H9 (cell line): ENCODE measurements at regions not wholly inside any gene's neighbourhood (a gene's known extent, or its start where the extent isn't known, plus 50 kb on each side); places are given as distances from the start of the nearest gene placed in this dataset.

Experiments
- DNase-seq: peaks from one replicate; pipeline ENCODE4 v3.0.0-alpha.2; 2017
- H2AFZ ChIP-seq: one replicate; pipeline ENCODE4 v1.6.1; 2013; ENCODE audit warnings: mild to moderate bottlenecking, low read length, control low read depth, moderate library complexity
- H2AK5ac ChIP-seq: 2 replicates; pipeline ENCODE4 v1.6.1; 2013; ENCODE audit warnings: low read length, control low read depth, mixed read lengths; ENCODE audit not compliant: insufficient read length
- H2BK120ac ChIP-seq: one replicate; pipeline ENCODE4 v1.6.1; 2013; ENCODE audit warnings: low read depth, mild to moderate bottlenecking, low read length, control low read depth, inconsistent platforms; ENCODE audit not compliant: poor library complexity, severe bottlenecking
- H2BK12ac ChIP-seq: 2 replicates; pipeline ENCODE4 v1.6.1; 2013; ENCODE audit warnings: low read length, control low read depth, mixed read lengths, low read depth; ENCODE audit not compliant: insufficient read length
- H2BK15ac ChIP-seq: 2 replicates; pipeline ENCODE4 v1.6.1; 2013; ENCODE audit warnings: low read depth, low read length, control low read depth
- H2BK20ac ChIP-seq: one replicate; pipeline ENCODE4 v1.6.1; 2013; ENCODE audit warnings: low read depth, mild to moderate bottlenecking, low read length, control low read depth, inconsistent platforms; ENCODE audit not compliant: poor library complexity, severe bottlenecking
- H2BK5ac ChIP-seq: 2 replicates; pipeline ENCODE4 v1.6.1; 2013; ENCODE audit warnings: low read length, control low read depth, mixed read lengths; ENCODE audit not compliant: insufficient read length
- H3K14ac ChIP-seq: 2 replicates; pipeline ENCODE4 v1.6.1; 2013; ENCODE audit warnings: low read length, control low read depth; ENCODE audit not compliant: insufficient read depth
- H3K18ac ChIP-seq: 2 replicates; pipeline ENCODE4 v1.6.1; 2013; ENCODE audit warnings: low read depth, mild to moderate bottlenecking, mixed read lengths, low read length, control low read depth; ENCODE audit not compliant: insufficient read length
- H3K23ac ChIP-seq: 2 replicates; pipeline ENCODE4 v1.6.1; 2013; ENCODE audit warnings: low read length, control low read depth, mixed read lengths, low read depth; ENCODE audit not compliant: insufficient read length
- H3K23me2 ChIP-seq: 2 replicates; pipeline ENCODE4 v1.6.1; 2013; ENCODE audit warnings: low read depth, mild to moderate bottlenecking, mixed read lengths, low read length, control low read depth; ENCODE audit not compliant: insufficient read length, poor library complexity, severe bottlenecking
- H3K27ac ChIP-seq: 2 replicates; pipeline ENCODE4 v1.5.1; 2013; ENCODE audit warnings: low read length, control low read depth, mixed read lengths, low read depth; ENCODE audit not compliant: insufficient read length
- H3K27me3 ChIP-seq: 2 replicates; pipeline ENCODE4 v1.6.1; 2013; ENCODE audit warnings: low read length, control low read depth, inconsistent platforms; ENCODE audit not compliant: insufficient read depth
- H3K4ac ChIP-seq: 2 replicates; pipeline ENCODE4 v1.6.1; 2013; ENCODE audit warnings: low read depth, mild to moderate bottlenecking, control low read depth, inconsistent platforms, low read length, moderate library complexity
- H3K4me1 ChIP-seq: 2 replicates; pipeline ENCODE4 v1.6.1; 2013; ENCODE audit warnings: low read length, control low read depth, inconsistent platforms; ENCODE audit not compliant: insufficient read depth
- H3K4me2 ChIP-seq: 2 replicates; pipeline ENCODE4 v1.6.1; 2013; ENCODE audit warnings: low read length, control low read depth, mixed read lengths; ENCODE audit not compliant: insufficient read length, insufficient read depth
- H3K56ac ChIP-seq: 2 replicates; pipeline ENCODE4 v1.6.1; 2013; ENCODE audit warnings: low read depth, mild to moderate bottlenecking, mixed read lengths, low read length, control low read depth; ENCODE audit not compliant: insufficient read length
- H3K79me1 ChIP-seq: 2 replicates; pipeline ENCODE4 v1.6.1; 2013; ENCODE audit warnings: low read depth, mild to moderate bottlenecking, moderate library complexity, low read length, control low read depth, inconsistent platforms; ENCODE audit not compliant: insufficient read depth, poor library complexity, severe bottlenecking
- H3K79me2 ChIP-seq: 2 replicates; pipeline ENCODE4 v1.6.1; 2013; ENCODE audit warnings: low read length, control low read depth, inconsistent platforms; ENCODE audit not compliant: insufficient read depth
- H3K9ac ChIP-seq: 2 replicates; pipeline ENCODE4 v1.6.1; 2013; ENCODE audit warnings: low read length, control low read depth, mixed read lengths; ENCODE audit not compliant: insufficient read length; ENCODE audit errors: extremely low read depth
- H3K9me3 ChIP-seq: one replicate; pipeline ENCODE4 v1.6.1; 2013; ENCODE audit warnings: low read depth, low read length, inconsistent platforms; ENCODE audit not compliant: control insufficient read depth
- H3T11ph ChIP-seq: one replicate; pipeline ENCODE4 v1.6.1; 2013; ENCODE audit warnings: mild to moderate bottlenecking, low read length, control low read depth, inconsistent platforms
- H4K20me1 ChIP-seq: one replicate; pipeline ENCODE4 v1.6.1; 2013; ENCODE audit not compliant: control insufficient read depth, insufficient read length, insufficient read depth
- H4K5ac ChIP-seq: 2 replicates; pipeline ENCODE4 v1.6.1; 2013; ENCODE audit warnings: low read depth, mild to moderate bottlenecking, mixed read lengths, low read length, control low read depth; ENCODE audit not compliant: insufficient read length
- H4K8ac ChIP-seq: replicated peaks from 2 replicates; pipeline ENCODE4 v1.6.1; 2013; ENCODE audit warnings: low read length, control low read depth, mixed read lengths, low read depth; ENCODE audit not compliant: insufficient read length
- H4K91ac ChIP-seq: 2 replicates; pipeline ENCODE4 v1.6.1; 2013; ENCODE audit warnings: low read depth, mild to moderate bottlenecking, moderate library complexity, mixed read lengths, low read length, control low read depth; ENCODE audit not compliant: insufficient read length
- H3K27ac Mint-ChIP-seq, 3 experiments: 2 replicates in 2 of 3; 3 replicates in 1 of 3; pipeline ENCODE4 v1.8.0; 2020 to 2021; ENCODE audit warnings: mixed read lengths in 3 of 3, mild to moderate bottlenecking in 1 of 3, moderate library complexity in 1 of 3
- H3K27me3 Mint-ChIP-seq: 2 replicates; pipeline ENCODE4 v1.8.0; 2021; ENCODE audit warnings: low read depth, mild to moderate bottlenecking, moderate library complexity, mixed read lengths
- H3K36me3 Mint-ChIP-seq, 3 experiments: 2 replicates in 2 of 3; 3 replicates in 1 of 3; pipeline ENCODE4 v1.8.0; 2020 to 2021; ENCODE audit warnings: low read depth in 3 of 3, mixed read lengths in 3 of 3; ENCODE audit not compliant: insufficient read depth in 1 of 3
- H3K4me1 Mint-ChIP-seq, 2 experiments: 2 replicates each; pipeline ENCODE4 v1.8.0; 2020; ENCODE audit warnings: mixed read lengths in 2 of 2
- H3K4me3 Mint-ChIP-seq, 2 experiments: 2 replicates in 1 of 2; 3 replicates in 1 of 2; pipeline ENCODE4 v1.8.0; 2020 to 2021; ENCODE audit warnings: mild to moderate bottlenecking in 2 of 2, mixed read lengths in 2 of 2, moderate library complexity in 1 of 2
- H3K9me3 Mint-ChIP-seq, 2 experiments: 2 replicates in 1 of 2; 3 replicates in 1 of 2; pipeline ENCODE4 v1.8.0; 2020; ENCODE audit warnings: mild to moderate bottlenecking in 2 of 2, mixed read lengths in 2 of 2, moderate library complexity in 1 of 2
- WGBS: extraction: QIAGEN DNeasy Blood & Tissue Kit; methylation state at CpG from one replicate; pipeline ENCODE4 v1.1.7; 2013; ENCODE audit warnings: missing lambda C conversion rate, low lambda C conversion rate, mixed read lengths; ENCODE audit not compliant: insufficient read length; ENCODE audit errors: extremely low coverage; 5-methylcytosine and 5-hydroxymethylcytosine counted together
- TF ChIP-seq, protein P1 (sequence below): fragments of 200-600 bp; sonication (generic); conservative IDR thresholded peaks from 3 replicates; pipeline ENCODE4 v1.8.0; 2021; ENCODE audit warnings: antibody characterized with exemption, mild to moderate bottlenecking

GRCh38 chr3:67809370-67809935, 155.0 kb upstream of the SUCLG2 start:
- H3K9me3 ChIP-seq = no peaks in the 10 kb centered on the region
- Mint-ChIP-seq H3K4me3 (no peak overlapping the region), H3K27me3 (no peaks in the 10 kb centered on the region), H3K9me3 (no peaks in the 10 kb centered on the region), H3K36me3 (no peaks in the 10 kb centered on the region), H3K4me1 (peaks cover 0 to 7% of the 10 kb centered on the region in 2 experiments; a peak in 2 of 4 replicates), H3K27ac (no peak overlapping the region)
- no peak overlapping the region for H3K9ac ChIP-seq
- no peak overlapping the region for H3T11ph ChIP-seq
- H2BK12ac ChIP-seq = no peak overlapping the region
- no peaks in the 10 kb centered on the region for H3K27me3 ChIP-seq
- H3K14ac ChIP-seq = no peak overlapping the region
- H3K23ac ChIP-seq = no peak overlapping the region
- no CpG with 5 or more reads among the region's 4 CpGs for WGBS
- H3K4me1 ChIP-seq = no peaks in the 10 kb centered on the region
- no peak overlapping the region for H3K56ac ChIP-seq
- no peak overlapping the region for H4K5ac ChIP-seq
- H4K8ac ChIP-seq = no peak overlapping the region
- H4K91ac ChIP-seq = no peak overlapping the region
- H2AK5ac ChIP-seq = no peak overlapping the region
- H3K79me2 ChIP-seq = no peaks in the 10 kb centered on the region
- H2BK5ac ChIP-seq = no peak overlapping the region
- H4K20me1 ChIP-seq = no peaks in the 10 kb centered on the region
- H3K4ac ChIP-seq = no peak overlapping the region
- peak; percentile 28 for DNase-seq
- H3K18ac ChIP-seq = no peak overlapping the region
- no peak overlapping the region for H2AFZ ChIP-seq
- H3K23me2 ChIP-seq = no peaks in the 10 kb centered on the region
- no peaks in the 10 kb centered on the region for H3K79me1 ChIP-seq
- TF ChIP-seq, protein P1, sequence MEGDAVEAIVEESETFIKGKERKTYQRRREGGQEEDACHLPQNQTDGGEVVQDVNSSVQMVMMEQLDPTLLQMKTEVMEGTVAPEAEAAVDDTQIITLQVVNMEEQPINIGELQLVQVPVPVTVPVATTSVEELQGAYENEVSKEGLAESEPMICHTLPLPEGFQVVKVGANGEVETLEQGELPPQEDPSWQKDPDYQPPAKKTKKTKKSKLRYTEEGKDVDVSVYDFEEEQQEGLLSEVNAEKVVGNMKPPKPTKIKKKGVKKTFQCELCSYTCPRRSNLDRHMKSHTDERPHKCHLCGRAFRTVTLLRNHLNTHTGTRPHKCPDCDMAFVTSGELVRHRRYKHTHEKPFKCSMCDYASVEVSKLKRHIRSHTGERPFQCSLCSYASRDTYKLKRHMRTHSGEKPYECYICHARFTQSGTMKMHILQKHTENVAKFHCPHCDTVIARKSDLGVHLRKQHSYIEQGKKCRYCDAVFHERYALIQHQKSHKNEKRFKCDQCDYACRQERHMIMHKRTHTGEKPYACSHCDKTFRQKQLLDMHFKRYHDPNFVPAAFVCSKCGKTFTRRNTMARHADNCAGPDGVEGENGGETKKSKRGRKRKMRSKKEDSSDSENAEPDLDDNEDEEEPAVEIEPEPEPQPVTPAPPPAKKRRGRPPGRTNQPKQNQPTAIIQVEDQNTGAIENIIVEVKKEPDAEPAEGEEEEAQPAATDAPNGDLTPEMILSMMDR = no peak
- no peak overlapping the region for H3K4me2 ChIP-seq
- H2BK20ac ChIP-seq = no peak overlapping the region
- no peak overlapping the region for H2BK120ac ChIP-seq
- no peak overlapping the region for H2BK15ac ChIP-seq
- no peak overlapping the region for H3K27ac ChIP-seq
